Dendritic cell treated with granulocyte-macrophage colony-stimulating factor and Interleukin-4, amounts not matched to agents 40 ng/mL and 50 ng/mL, for 4 days (primary cell): ENCODE measurements at regions not wholly inside any gene's neighbourhood (a gene's known extent, or its start where the extent isn't known, plus 50 kb on each side); places are given as distances from the start of the nearest gene placed in this dataset.
A peak's percentile ranks its signal among the peaks of the same experiment; 100 is the strongest.
"Not testable (repeated sequence)": the region's sequence is repeated elsewhere in the genome, so short reads cannot be mapped to it uniquely, and the experiment has no call there.

Source experiments
- H3K27ac Mint-ChIP-seq: one replicate; pipeline ENCODE4 v1.8.0; 2022; ENCODE audit warnings: mild to moderate bottlenecking, mixed read lengths
- H3K27me3 Mint-ChIP-seq: one replicate; pipeline ENCODE4 v1.8.0; 2022; ENCODE audit warnings: mild to moderate bottlenecking, mixed read lengths
- H3K36me3 Mint-ChIP-seq: one replicate; pipeline ENCODE4 v1.8.0; 2022; ENCODE audit warnings: low read depth, mixed read lengths
- H3K4me1 Mint-ChIP-seq: one replicate; pipeline ENCODE4 v1.8.0; 2022; ENCODE audit warnings: low read depth, mixed read lengths
- H3K4me3 Mint-ChIP-seq: one replicate; pipeline ENCODE4 v1.8.0; 2022; ENCODE audit warnings: mild to moderate bottlenecking, moderate library complexity, mixed read lengths
- H3K9me3 Mint-ChIP-seq: one replicate; pipeline ENCODE4 v1.8.0; 2022; ENCODE audit warnings: mixed read lengths
- intact Hi-C: fragments of 100-400 bp; cut with micrococcal nuclease; formaldehyde crosslinking; loops from one replicate; pipeline ENCODE4 v1.15.0; 2022

GRCh38 chr2:144798034-144798433, 278.1 kb upstream of the ZEB2 start:
- H3K27ac Mint-ChIP-seq: no peak overlapping the region
- peaks cover 10% of the 10 kb centered on the region for H3K4me1 Mint-ChIP-seq
- H3K27me3 Mint-ChIP-seq: no peaks in the 10 kb centered on the region
- no peaks in the 10 kb centered on the region for H3K36me3 Mint-ChIP-seq
- intact Hi-C loops: no loop called here
- no peak overlapping the region for H3K4me3 Mint-ChIP-seq
- no peaks in the 10 kb centered on the region for H3K9me3 Mint-ChIP-seq

GRCh38 chr2:144796936-144797335, 277.0 kb upstream of the ZEB2 start:
- H3K36me3 Mint-ChIP-seq: no peaks in the 10 kb centered on the region
- intact Hi-C loops: no loop called here
- H3K4me3 Mint-ChIP-seq: no peak overlapping the region
- H3K27me3 Mint-ChIP-seq: no peaks in the 10 kb centered on the region
- H3K9me3 Mint-ChIP-seq: no peaks in the 10 kb centered on the region
- peaks cover 10% of the 10 kb centered on the region for H3K4me1 Mint-ChIP-seq
- no peak overlapping the region for H3K27ac Mint-ChIP-seq

GRCh38 chr2:144796164-144796563, 276.2 kb upstream of the ZEB2 start:
- Mint-ChIP-seq H3K9me3 (no peaks in the 10 kb centered on the region), H3K27ac (peak overlapping the region; percentile 12), H3K27me3 (no peaks in the 10 kb centered on the region), H3K4me1 (peaks cover 10% of the 10 kb centered on the region), H3K36me3 (no peaks in the 10 kb centered on the region), H3K4me3 (no peak overlapping the region)
- intact Hi-C loops: no loop called here

GRCh38 chr2:144785253-144785652, 265.3 kb upstream of the ZEB2 start:
- no peak overlapping the region for H3K27ac Mint-ChIP-seq
- peaks cover 34% of the 10 kb centered on the region for H3K9me3 Mint-ChIP-seq
- H3K27me3 Mint-ChIP-seq: no peaks in the 10 kb centered on the region
- intact Hi-C loops: no loop called here
- H3K4me3 Mint-ChIP-seq: no peak overlapping the region
- H3K36me3 Mint-ChIP-seq: no peaks in the 10 kb centered on the region
- no peaks in the 10 kb centered on the region for H3K4me1 Mint-ChIP-seq

GRCh38 chr2:144780983-144781382, 261.1 kb upstream of the ZEB2 start:
- Mint-ChIP-seq H3K36me3 (no peaks in the 10 kb centered on the region), H3K9me3 (peaks cover 5% of the 10 kb centered on the region), H3K4me1 (no peaks in the 10 kb centered on the region), H3K27ac (no peak overlapping the region), H3K4me3 (no peak overlapping the region), H3K27me3 (no peaks in the 10 kb centered on the region)
- intact Hi-C loops: no loop called here

GRCh38 chr2:144776766-144777165, 256.8 kb upstream of the ZEB2 start:
- Mint-ChIP-seq H3K36me3 (no peaks in the 10 kb centered on the region), H3K27ac (no peak overlapping the region), H3K27me3 (no peaks in the 10 kb centered on the region), H3K4me1 (peaks cover 12% of the 10 kb centered on the region), H3K9me3 (no peaks in the 10 kb centered on the region), H3K4me3 (no peak overlapping the region)
- intact Hi-C loops: no loop called here

GRCh38 chr2:144774809-144775208, 254.9 kb upstream of the ZEB2 start:
- H3K9me3 Mint-ChIP-seq: no peaks in the 10 kb centered on the region
- H3K27me3 Mint-ChIP-seq: no peaks in the 10 kb centered on the region
- peaks cover 17% of the 10 kb centered on the region for H3K4me1 Mint-ChIP-seq
- no peak overlapping the region for H3K27ac Mint-ChIP-seq
- H3K36me3 Mint-ChIP-seq: no peaks in the 10 kb centered on the region
- intact Hi-C loops: no loop called here
- no peak overlapping the region for H3K4me3 Mint-ChIP-seq

GRCh38 chr2:144771348-144771747, 251.4 kb upstream of the ZEB2 start:
- peaks cover 22% of the 10 kb centered on the region for H3K4me1 Mint-ChIP-seq
- H3K36me3 Mint-ChIP-seq: no peaks in the 10 kb centered on the region
- no peak overlapping the region for H3K4me3 Mint-ChIP-seq
- H3K9me3 Mint-ChIP-seq: no peaks in the 10 kb centered on the region
- no peak overlapping the region for H3K27ac Mint-ChIP-seq
- intact Hi-C loops: no loop called here
- H3K27me3 Mint-ChIP-seq: no peaks in the 10 kb centered on the region

GRCh38 chr2:144770616-144771230, 250.8 kb upstream of the ZEB2 start:
- Mint-ChIP-seq H3K27ac (no peak overlapping the region), H3K36me3 (no peaks in the 10 kb centered on the region), H3K9me3 (no peaks in the 10 kb centered on the region), H3K4me3 (no peak overlapping the region), H3K4me1 (peaks cover 22% of the 10 kb centered on the region), H3K27me3 (no peaks in the 10 kb centered on the region)
- intact Hi-C loops: no loop called here

- H3K27ac Mint-ChIP-seq, H3K27me3 Mint-ChIP-seq, H3K36me3 Mint-ChIP-seq, intact Hi-C loops, H3K4me3 Mint-ChIP-seq, H3K4me1 Mint-ChIP-seq: not testable (repeated sequence)
- peaks cover 19% of the 10 kb centered on the region for H3K9me3 Mint-ChIP-seq
These were observed 241.0 kb upstream of the ZEB2 start for GRCh38 chr2:144760939-144761338.

GRCh38 chr2:144759746-144760145, 239.8 kb upstream of the ZEB2 start:
- Mint-ChIP-seq H3K27me3 (no peaks in the 10 kb centered on the region), H3K27ac (no peak overlapping the region), H3K9me3 (peaks cover 19% of the 10 kb centered on the region), H3K4me3 (no peak overlapping the region), H3K4me1 (no peaks in the 10 kb centered on the region), H3K36me3 (no peaks in the 10 kb centered on the region)
- intact Hi-C loops: no loop called here

GRCh38 chr2:144758196-144758595, 238.3 kb upstream of the ZEB2 start:
- H3K27me3 Mint-ChIP-seq, H3K4me3 Mint-ChIP-seq, H3K36me3 Mint-ChIP-seq, H3K4me1 Mint-ChIP-seq, H3K27ac Mint-ChIP-seq, intact Hi-C loops: not testable (repeated sequence)
- H3K9me3 Mint-ChIP-seq: peaks cover 19% of the 10 kb centered on the region

GRCh38 chr2:144753416-144753815, 233.5 kb upstream of the ZEB2 start:
- intact Hi-C loops: no loop called here
- no peaks in the 10 kb centered on the region for H3K27me3 Mint-ChIP-seq
- no peak overlapping the region for H3K27ac Mint-ChIP-seq
- H3K9me3 Mint-ChIP-seq: peaks cover 43% of the 10 kb centered on the region
- H3K36me3 Mint-ChIP-seq: peaks cover 22% of the 10 kb centered on the region
- no peak overlapping the region for H3K4me3 Mint-ChIP-seq
- H3K4me1 Mint-ChIP-seq: no peaks in the 10 kb centered on the region

GRCh38 chr2:144751142-144751905, 231.4 kb upstream of the ZEB2 start:
- intact Hi-C loops: no loop called here
- H3K9me3 Mint-ChIP-seq: peaks cover 60% of the 10 kb centered on the region

GRCh38 chr2:144749188-144749587, 229.3 kb upstream of the ZEB2 start:
- peaks cover 81% of the 10 kb centered on the region for H3K9me3 Mint-ChIP-seq
- H3K4me1 Mint-ChIP-seq: peaks cover 12% of the 10 kb centered on the region
- intact Hi-C loops: loop anchor here (5.0 kb wide), 1 partner anchor 42 kb away; no protein-coding TSS in a partner anchor
- H3K36me3 Mint-ChIP-seq: peaks cover 48% of the 10 kb centered on the region
- H3K27ac Mint-ChIP-seq: no peak overlapping the region
- no peak overlapping the region for H3K4me3 Mint-ChIP-seq
- no peaks in the 10 kb centered on the region for H3K27me3 Mint-ChIP-seq

More at GRCh38 chr2:144751142-144751905, 231.4 kb upstream of the ZEB2 start:
- Mint-ChIP-seq H3K27me3 (no peaks in the 10 kb centered on the region), H3K4me1 (peaks cover under 1% of the 10 kb centered on the region), H3K4me3 (no peak overlapping the region), H3K27ac (no peak overlapping the region), H3K36me3 (peaks cover 43% of the 10 kb centered on the region)
